A549 (cell line): ENCODE measurements at regions not wholly inside any gene's neighbourhood (a gene's known extent, or its start where the extent isn't known, plus 50 kb on each side); places are given as distances from the start of the nearest gene placed in this dataset.

Experiments used
- CHD2 ChIP-seq: fragments of 150-350 bp; IDR thresholded peaks from 2 replicates; pipeline ENCODE4 v1.6.1; 2014; ENCODE audit warnings: low read length; ENCODE audit not compliant: partially characterized antibody
- CTCF ChIP-seq: fragments of >200 bp; sonication (Bioruptor Twin); formaldehyde crosslinking; IDR thresholded peaks from 3 replicates; pipeline ENCODE4 v1.5.1; 2016
- EHF ChIP-seq: fragments of 250-450 bp; sonication (Bioruptor Pico); IDR thresholded peaks from 2 replicates; pipeline ENCODE4 v1.5.0; 2020; ENCODE audit warnings: mild to moderate bottlenecking
- EP300 ChIP-seq, 2 experiments: fragments of >200 bp; sonication (Bioruptor Twin); formaldehyde crosslinking; IDR thresholded peaks; 2 replicates in 1 of 2; 3 replicates in 1 of 2; pipeline ENCODE4 v1.6.1; 2016 to 2017
- JUN ChIP-seq, 2 experiments: fragments of >200 bp; sonication (Bioruptor Twin); formaldehyde crosslinking; IDR thresholded peaks; 2 replicates in 1 of 2; 3 replicates in 1 of 2; pipeline ENCODE4 v1.6.1; 2016 to 2017
- KDM1A ChIP-seq: fragments of 200-600 bp; sonication (generic); IDR thresholded peaks from 2 replicates; pipeline ENCODE4 v1.6.1; 2016; ENCODE audit warnings: low read depth, mild to moderate bottlenecking
- MAZ ChIP-seq: fragments of 150-350 bp; IDR thresholded peaks from 2 replicates; pipeline ENCODE4 v1.6.1; 2014; ENCODE audit warnings: antibody characterized with exemption, low read depth, low read length, borderline replicate concordance
- PBX3 ChIP-seq: IDR thresholded peaks from 2 replicates; pipeline ENCODE4 v1.6.1; 2012
- POLR2A ChIP-seq: IDR thresholded peaks from 2 replicates; pipeline ENCODE4 v1.6.1; 2012; ENCODE audit warnings: mild to moderate bottlenecking, low read length
- RFX5 ChIP-seq: fragments of 450-650 bp; IDR thresholded peaks from 2 replicates; pipeline ENCODE4 v1.7.1; 2014; ENCODE audit warnings: antibody characterized with exemption, mild to moderate bottlenecking, moderate library complexity
- SREBF2 ChIP-seq: fragments of 450-650 bp; IDR thresholded peaks from 2 replicates; pipeline ENCODE4 v1.6.1; 2014; ENCODE audit warnings: mild to moderate bottlenecking, moderate library complexity
- USF2 ChIP-seq: fragments of 450-650 bp; IDR thresholded peaks from 2 replicates; pipeline ENCODE4 v1.6.1; 2014; ENCODE audit warnings: antibody characterized with exemption
- ZNF302 ChIP-seq: fragments of 250-450 bp; sonication (Bioruptor Pico); IDR thresholded peaks from 2 replicates; pipeline ENCODE4 v1.9.0; 2021; ENCODE audit warnings: inconsistent platforms, mild to moderate bottlenecking, moderate library complexity

- TF ChIP-seq CHD2 (no peak), POLR2A (no peak), JUN (IDR thresholded peaks at IDR 0.05) (no peak), CTCF (no peak), USF2 (no peak), RFX5 (no peak), SREBF2 (no peak), PBX3 (no peak), ZNF302 (no peak), KDM1A (no peak), EP300 (IDR thresholded peaks at IDR 0.05) (no peak), EHF (CRISPR knock-in tag) (no peak), MAZ (no peak)
Measured at GRCh38 chr4:10342866-10343265, 114.4 kb downstream of the ZNF518B start.
